ENCODE measurements at regions not wholly inside any gene's neighbourhood (a gene's known extent, or its start where the extent isn't known, plus 50 kb on each side); places are given as distances from the start of the nearest gene placed in this dataset.

GRCh38 chr2:22990246-22990645 lies 394.7 kb upstream of the KLHL29 start:
- H3K36me3 Mint-ChIP-seq, result peaks cover 3% of the 10 kb centered on the region
- H3K27me3 Mint-ChIP-seq (ENCODE audit: low read depth), result no peaks in the 10 kb centered on the region
- no peak overlapping the region for H3K27ac Mint-ChIP-seq
- TF ChIP-seq TEAD4 (CRISPR knock-in tag; IDR thresholded peaks at IDR 0.05), result no peak
- TF ChIP-seq ZNF671 (CRISPR knock-in tag; IDR thresholded peaks at IDR 0.05), result no peak
- TF ChIP-seq PRDM15 (CRISPR knock-in tag; IDR thresholded peaks at IDR 0.05), result no peak
- no peak for TF ChIP-seq ZNF423 (CRISPR knock-in tag; IDR thresholded peaks at IDR 0.05)
- no peak for TF ChIP-seq ZMAT4 (CRISPR knock-in tag; IDR thresholded peaks at IDR 0.05)
- no peak for TF ChIP-seq ESRRA (CRISPR knock-in tag; IDR thresholded peaks at IDR 0.05; ENCODE audit: borderline replicate concordance)
- no peak for TF ChIP-seq GABPB1 (CRISPR knock-in tag; IDR thresholded peaks at IDR 0.05)
- TF ChIP-seq E2F1 (CRISPR knock-in tag; IDR thresholded peaks at IDR 0.05), result no peak
- no peak for TF ChIP-seq NR3C1 (CRISPR knock-in tag; conservative IDR thresholded peaks at IDR 0.05; ENCODE audit: low read depth)
- no peak for TF ChIP-seq HMGA2 (CRISPR knock-in tag; IDR thresholded peaks at IDR 0.05)
- no peak for TF ChIP-seq SMAD4 (CRISPR knock-in tag; IDR thresholded peaks at IDR 0.05)
- no peak for TF ChIP-seq ZNF138 (CRISPR knock-in tag; conservative IDR thresholded peaks at IDR 0.05)
- TF ChIP-seq ATF3 (CRISPR knock-in tag; conservative IDR thresholded peaks at IDR 0.05), result no peak
- TF ChIP-seq, protein P1, sequence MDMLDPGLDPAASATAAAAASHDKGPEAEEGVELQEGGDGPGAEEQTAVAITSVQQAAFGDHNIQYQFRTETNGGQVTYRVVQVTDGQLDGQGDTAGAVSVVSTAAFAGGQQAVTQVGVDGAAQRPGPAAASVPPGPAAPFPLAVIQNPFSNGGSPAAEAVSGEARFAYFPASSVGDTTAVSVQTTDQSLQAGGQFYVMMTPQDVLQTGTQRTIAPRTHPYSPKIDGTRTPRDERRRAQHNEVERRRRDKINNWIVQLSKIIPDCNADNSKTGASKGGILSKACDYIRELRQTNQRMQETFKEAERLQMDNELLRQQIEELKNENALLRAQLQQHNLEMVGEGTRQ (CRISPR knock-in tag; IDR thresholded peaks at IDR 0.05), result no peak
- no peak for TF ChIP-seq IRF2 (CRISPR knock-in tag; IDR thresholded peaks at IDR 0.05; ENCODE audit: borderline replicate concordance, low read depth)
- TF ChIP-seq JUN (CRISPR knock-in tag; IDR thresholded peaks at IDR 0.05), result no peak
- TF ChIP-seq, protein P2, sequence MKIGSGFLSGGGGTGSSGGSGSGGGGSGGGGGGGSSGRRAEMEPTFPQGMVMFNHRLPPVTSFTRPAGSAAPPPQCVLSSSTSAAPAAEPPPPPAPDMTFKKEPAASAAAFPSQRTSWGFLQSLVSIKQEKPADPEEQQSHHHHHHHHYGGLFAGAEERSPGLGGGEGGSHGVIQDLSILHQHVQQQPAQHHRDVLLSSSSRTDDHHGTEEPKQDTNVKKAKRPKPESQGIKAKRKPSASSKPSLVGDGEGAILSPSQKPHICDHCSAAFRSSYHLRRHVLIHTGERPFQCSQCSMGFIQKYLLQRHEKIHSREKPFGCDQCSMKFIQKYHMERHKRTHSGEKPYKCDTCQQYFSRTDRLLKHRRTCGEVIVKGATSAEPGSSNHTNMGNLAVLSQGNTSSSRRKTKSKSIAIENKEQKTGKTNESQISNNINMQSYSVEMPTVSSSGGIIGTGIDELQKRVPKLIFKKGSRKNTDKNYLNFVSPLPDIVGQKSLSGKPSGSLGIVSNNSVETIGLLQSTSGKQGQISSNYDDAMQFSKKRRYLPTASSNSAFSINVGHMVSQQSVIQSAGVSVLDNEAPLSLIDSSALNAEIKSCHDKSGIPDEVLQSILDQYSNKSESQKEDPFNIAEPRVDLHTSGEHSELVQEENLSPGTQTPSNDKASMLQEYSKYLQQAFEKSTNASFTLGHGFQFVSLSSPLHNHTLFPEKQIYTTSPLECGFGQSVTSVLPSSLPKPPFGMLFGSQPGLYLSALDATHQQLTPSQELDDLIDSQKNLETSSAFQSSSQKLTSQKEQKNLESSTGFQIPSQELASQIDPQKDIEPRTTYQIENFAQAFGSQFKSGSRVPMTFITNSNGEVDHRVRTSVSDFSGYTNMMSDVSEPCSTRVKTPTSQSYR (CRISPR knock-in tag; IDR thresholded peaks at IDR 0.05), result no peak
- no peak for TF ChIP-seq NR1H2 (CRISPR knock-in tag; IDR thresholded peaks at IDR 0.05)
- DNase-seq (ENCODE audit: low spot score) (no peak), ATAC-seq (no peak)
- ChIA-PET CTCF (no interaction called here), POLR2A (no interaction called here)
- H3K4me3 Mint-ChIP-seq, result no peak overlapping the region
- no peaks in the 10 kb centered on the region for H3K9me3 Mint-ChIP-seq
- peaks cover 2% of the 10 kb centered on the region; the same call in 1 of the 2 replicates for H3K4me1 Mint-ChIP-seq

GRCh38 chr2:22991844-22992243 lies 393.1 kb upstream of the KLHL29 start:
- H3K27ac Mint-ChIP-seq, result no peak overlapping the region
- H3K4me1 Mint-ChIP-seq, result peaks cover 2% of the 10 kb centered on the region; the same call in 1 of the 2 replicates
- ChIA-PET CTCF (no interaction called here), POLR2A (no interaction called here)
- no peaks in the 10 kb centered on the region for H3K27me3 Mint-ChIP-seq (ENCODE audit: low read depth)
- peak; percentile 50; the same call in 1 of the 2 replicates for ATAC-seq
- H3K9me3 Mint-ChIP-seq, result no peaks in the 10 kb centered on the region
- no peaks in the 10 kb centered on the region for H3K36me3 Mint-ChIP-seq
- no peak overlapping the region for H3K4me3 Mint-ChIP-seq
- no peak for DNase-seq (ENCODE audit: low spot score)
- TF ChIP-seq, protein P3, sequence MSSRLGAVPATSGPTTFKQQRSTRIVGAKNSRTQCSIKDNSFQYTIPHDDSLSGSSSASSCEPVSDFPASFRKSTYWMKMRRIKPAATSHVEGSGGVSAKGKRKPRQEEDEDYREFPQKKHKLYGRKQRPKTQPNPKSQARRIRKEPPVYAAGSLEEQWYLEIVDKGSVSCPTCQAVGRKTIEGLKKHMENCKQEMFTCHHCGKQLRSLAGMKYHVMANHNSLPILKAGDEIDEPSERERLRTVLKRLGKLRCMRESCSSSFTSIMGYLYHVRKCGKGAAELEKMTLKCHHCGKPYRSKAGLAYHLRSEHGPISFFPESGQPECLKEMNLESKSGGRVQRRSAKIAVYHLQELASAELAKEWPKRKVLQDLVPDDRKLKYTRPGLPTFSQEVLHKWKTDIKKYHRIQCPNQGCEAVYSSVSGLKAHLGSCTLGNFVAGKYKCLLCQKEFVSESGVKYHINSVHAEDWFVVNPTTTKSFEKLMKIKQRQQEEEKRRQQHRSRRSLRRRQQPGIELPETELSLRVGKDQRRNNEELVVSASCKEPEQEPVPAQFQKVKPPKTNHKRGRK (CRISPR knock-in tag; IDR thresholded peaks at IDR 0.05; ENCODE audit: borderline replicate concordance), result no peak
- no peak for TF ChIP-seq E2F5 (CRISPR knock-in tag; IDR thresholded peaks at IDR 0.05)

All from WTC11 (cell line).